KMS-11 (cell line): ENCODE measurements at regions not wholly inside any gene's neighbourhood (a gene's known extent, or its start where the extent isn't known, plus 50 kb on each side); places are given as distances from the start of the nearest gene placed in this dataset.
"Not testable (repeated sequence)": the region's sequence is repeated elsewhere in the genome, so short reads cannot be mapped to it uniquely, and the experiment has no call there.

ENCODE experiments used
- H2AFZ ChIP-seq: fragments of 200-600 bp; sonication (generic); 2 replicates; pipeline ENCODE4 v1.6.1; 2016; ENCODE audit warnings: antibody characterized with exemption, mixed run types, low read depth
- H3K27ac ChIP-seq: fragments of 200-600 bp; sonication (generic); 2 replicates; pipeline ENCODE4 v1.6.1; 2016; ENCODE audit warnings: mild to moderate bottlenecking, mixed run types
- H3K27me3 ChIP-seq: fragments of 200-600 bp; sonication (generic); 2 replicates; pipeline ENCODE4 v1.6.1; 2017; ENCODE audit warnings: mild to moderate bottlenecking, low read depth, mixed run types, moderate library complexity; ENCODE audit not compliant: insufficient read depth
- H3K36me3 ChIP-seq: fragments of 200-600 bp; sonication (generic); 2 replicates; pipeline ENCODE4 v1.6.1; 2017; ENCODE audit warnings: mild to moderate bottlenecking, mixed run types; ENCODE audit not compliant: insufficient read depth
- H3K4me1 ChIP-seq: fragments of 200-600 bp; sonication (generic); 2 replicates; pipeline ENCODE4 v1.6.1; 2016; ENCODE audit warnings: mild to moderate bottlenecking, low read depth, mixed run types; ENCODE audit not compliant: poor library complexity, severe bottlenecking
- H3K4me2 ChIP-seq: fragments of 200-600 bp; sonication (generic); 2 replicates; pipeline ENCODE4 v1.7.0; 2016; ENCODE audit warnings: mild to moderate bottlenecking, mixed run types
- H3K4me3 ChIP-seq: fragments of 200-600 bp; sonication (generic); IDR thresholded peaks from 2 replicates; pipeline ENCODE4 v1.6.1; 2017; ENCODE audit warnings: low read depth, low read length, mixed read lengths; ENCODE audit not compliant: insufficient read depth
- H3K79me2 ChIP-seq: fragments of 200-600 bp; sonication (generic); 2 replicates; pipeline ENCODE4 v1.6.1; 2016; ENCODE audit warnings: low read depth, mixed run types; ENCODE audit not compliant: insufficient read depth
- H3K9ac ChIP-seq: fragments of 200-600 bp; sonication (generic); 2 replicates; pipeline ENCODE4 v1.6.1; 2016; ENCODE audit warnings: mild to moderate bottlenecking, mixed run types
- H4K20me1 ChIP-seq: fragments of 200-600 bp; sonication (generic); 2 replicates; pipeline ENCODE4 v1.6.1; 2016; ENCODE audit warnings: mild to moderate bottlenecking, mixed run types; ENCODE audit not compliant: insufficient read depth

- H3K4me3 ChIP-seq, H3K4me2 ChIP-seq, H3K36me3 ChIP-seq, H3K27ac ChIP-seq, H3K79me2 ChIP-seq, H3K4me1 ChIP-seq, H3K9ac ChIP-seq, H4K20me1 ChIP-seq, H2AFZ ChIP-seq: not testable (repeated sequence)
- H3K27me3 ChIP-seq = peaks cover 47% of the 10 kb centered on the region
Observed at GRCh38 chr16:88155681-88156080, 204.4 kb downstream of the BANP start.

- H3K27me3 ChIP-seq = peaks cover 40% of the 10 kb centered on the region
- H4K20me1 ChIP-seq, H3K79me2 ChIP-seq, H2AFZ ChIP-seq, H3K36me3 ChIP-seq, H3K27ac ChIP-seq, H3K4me1 ChIP-seq, H3K4me2 ChIP-seq, H3K9ac ChIP-seq, H3K4me3 ChIP-seq: not testable (repeated sequence)
Observed at GRCh38 chr16:88156640-88157283, 205.5 kb downstream of the BANP start.

- H3K4me1 ChIP-seq, H3K4me2 ChIP-seq, H3K36me3 ChIP-seq, H3K4me3 ChIP-seq, H3K79me2 ChIP-seq, H3K27ac ChIP-seq, H3K9ac ChIP-seq, H2AFZ ChIP-seq, H4K20me1 ChIP-seq: not testable (repeated sequence)
- H3K27me3 ChIP-seq = peaks cover 36% of the 10 kb centered on the region
Observed at GRCh38 chr16:88157686-88158085, 206.5 kb downstream of the BANP start.

- H2AFZ ChIP-seq, H3K79me2 ChIP-seq, H3K4me3 ChIP-seq, H3K4me1 ChIP-seq, H3K9ac ChIP-seq, H3K27ac ChIP-seq, H4K20me1 ChIP-seq, H3K36me3 ChIP-seq, H3K4me2 ChIP-seq: not testable (repeated sequence)
- H3K27me3 ChIP-seq = peaks cover 31% of the 10 kb centered on the region
Observed at GRCh38 chr16:88158256-88159045, 207.2 kb downstream of the BANP start.

GRCh38 chr16:88159046-88159896, 208.0 kb downstream of the BANP start:
- not testable (repeated sequence) for H3K4me2 ChIP-seq, H4K20me1 ChIP-seq, H3K4me3 ChIP-seq, H3K36me3 ChIP-seq, H3K79me2 ChIP-seq, H3K4me1 ChIP-seq, H3K9ac ChIP-seq, H2AFZ ChIP-seq, H3K27ac ChIP-seq
- H3K27me3 ChIP-seq = peaks cover 23% of the 10 kb centered on the region

- H3K4me3 ChIP-seq, H2AFZ ChIP-seq, H3K79me2 ChIP-seq, H3K9ac ChIP-seq, H3K4me2 ChIP-seq, H3K4me1 ChIP-seq, H4K20me1 ChIP-seq, H3K27ac ChIP-seq, H3K36me3 ChIP-seq: not testable (repeated sequence)
- H3K27me3 ChIP-seq = peaks cover 16% of the 10 kb centered on the region
Observed at GRCh38 chr16:88159897-88160335, 208.7 kb downstream of the BANP start.

GRCh38 chr16:88161191-88161590, 210.0 kb downstream of the BANP start:
- not testable (repeated sequence) for H3K79me2 ChIP-seq, H3K4me2 ChIP-seq, H3K36me3 ChIP-seq, H3K4me1 ChIP-seq, H4K20me1 ChIP-seq, H3K27ac ChIP-seq, H3K4me3 ChIP-seq, H3K9ac ChIP-seq, H2AFZ ChIP-seq, H3K27me3 ChIP-seq

- not testable (repeated sequence) for H4K20me1 ChIP-seq, H3K36me3 ChIP-seq, H3K4me1 ChIP-seq, H3K9ac ChIP-seq, H3K79me2 ChIP-seq, H3K27me3 ChIP-seq, H3K4me3 ChIP-seq, H3K27ac ChIP-seq, H2AFZ ChIP-seq, H3K4me2 ChIP-seq
Observed at GRCh38 chr16:88161623-88162275, 210.5 kb downstream of the BANP start.

GRCh38 chr16:88162778-88163177, 211.5 kb downstream of the BANP start:
- not testable (repeated sequence) for H3K4me1 ChIP-seq, H3K36me3 ChIP-seq, H3K79me2 ChIP-seq, H3K9ac ChIP-seq, H2AFZ ChIP-seq, H3K27me3 ChIP-seq, H3K27ac ChIP-seq, H3K4me2 ChIP-seq, H4K20me1 ChIP-seq, H3K4me3 ChIP-seq
